GM23338 (cell line): ENCODE measurements at regions not wholly inside any gene's neighbourhood (a gene's known extent, or its start where the extent isn't known, plus 50 kb on each side); places are given as distances from the start of the nearest gene placed in this dataset.

Experiments
- ATAC-seq: fragments of 200-7000 bp; cut with Tn5 transposase; 3 replicates; pipeline ENCODE4 v1.9.1; 2020
- DNase-seq: peaks from one replicate; pipeline ENCODE4 v3.0.0-alpha.2; 2015; ENCODE audit warnings: low spot score
- H2AFZ ChIP-seq: fragments of 200-600 bp; sonication (generic); 2 replicates; pipeline ENCODE4 v1.8.0; 2016; ENCODE audit warnings: antibody characterized with exemption, mild to moderate bottlenecking, moderate library complexity
- H3F3A ChIP-seq: fragments of 200-600 bp; sonication (generic); replicated peaks from 2 replicates; pipeline ENCODE4 v1.8.0; 2017; ENCODE audit warnings: antibody characterized with exemption, mixed run types, low read depth
- H3K27ac ChIP-seq: fragments of 200-600 bp; sonication (generic); 2 replicates; pipeline ENCODE4 v1.6.1; 2016; ENCODE audit warnings: low read depth
- H3K27me3 ChIP-seq: fragments of 200-600 bp; sonication (generic); 2 replicates; pipeline ENCODE4 v1.8.0; 2016; ENCODE audit warnings: mild to moderate bottlenecking, mixed run types, moderate library complexity; ENCODE audit not compliant: insufficient read depth
- H3K36me3 ChIP-seq: fragments of 200-600 bp; sonication (generic); 2 replicates; pipeline ENCODE4 v1.8.0; 2016; ENCODE audit warnings: mild to moderate bottlenecking; ENCODE audit not compliant: insufficient read depth
- H3K4me1 ChIP-seq: fragments of 200-600 bp; sonication (generic); 2 replicates; pipeline ENCODE4 v1.8.0; 2016; ENCODE audit warnings: mild to moderate bottlenecking, moderate library complexity; ENCODE audit not compliant: insufficient read depth
- H3K4me2 ChIP-seq: fragments of 200-600 bp; sonication (generic); 2 replicates; pipeline ENCODE4 v1.7.1; 2017; ENCODE audit warnings: mixed run types
- H3K4me3 ChIP-seq: fragments of 200-600 bp; sonication (generic); 2 replicates; pipeline ENCODE4 v1.6.1; 2016; ENCODE audit warnings: mixed run types
- H3K79me2 ChIP-seq: fragments of 200-600 bp; sonication (generic); replicated peaks from 2 replicates; pipeline ENCODE4 v1.8.0; 2017; ENCODE audit warnings: mild to moderate bottlenecking; ENCODE audit not compliant: insufficient read depth
- H3K9me2 ChIP-seq: fragments of 200-600 bp; sonication (generic); 2 replicates; pipeline ENCODE4 v1.8.0; 2017; ENCODE audit not compliant: insufficient read depth
- H4K20me1 ChIP-seq: fragments of 200-600 bp; sonication (generic); replicated peaks from 2 replicates; pipeline ENCODE4 v1.8.0; 2017; ENCODE audit warnings: mild to moderate bottlenecking; ENCODE audit not compliant: insufficient read depth
- H3K27ac Mint-ChIP-seq: 2 replicates; pipeline ENCODE4 v1.8.0; 2020; ENCODE audit warnings: inconsistent platforms, mild to moderate bottlenecking, moderate library complexity, mixed read lengths
- H3K27me3 Mint-ChIP-seq: 3 replicates; pipeline ENCODE4 v1.8.0; 2022; ENCODE audit warnings: low read depth, mild to moderate bottlenecking, moderate library complexity, mixed read lengths, inconsistent platforms; ENCODE audit not compliant: insufficient read depth, poor library complexity
- H3K36me3 Mint-ChIP-seq: 3 replicates; pipeline ENCODE4 v1.8.0; 2021; ENCODE audit warnings: low read depth, mild to moderate bottlenecking, inconsistent platforms, moderate library complexity, mixed read lengths
- H3K4me1 Mint-ChIP-seq: 3 replicates; pipeline ENCODE4 v1.8.0; 2020; ENCODE audit warnings: mild to moderate bottlenecking, inconsistent platforms, mixed read lengths
- H3K4me3 Mint-ChIP-seq: 3 replicates; pipeline ENCODE4 v1.8.0; 2021; ENCODE audit warnings: moderate library complexity, mild to moderate bottlenecking, inconsistent platforms, mixed read lengths
- H3K9me3 Mint-ChIP-seq: 3 replicates; pipeline ENCODE4 v1.8.0; 2020; ENCODE audit warnings: moderate library complexity, mild to moderate bottlenecking, inconsistent platforms, mixed read lengths
- CREB1 ChIP-seq: fragments of 250-450 bp; sonication (Bioruptor Pico); IDR thresholded peaks from 2 replicates; pipeline ENCODE4 v1.5.0; 2020; ENCODE audit warnings: low read depth, mild to moderate bottlenecking, moderate library complexity
- ETS1 ChIP-seq: IDR thresholded peaks from 2 replicates; pipeline ENCODE4 v1.6.1; 2016; ENCODE audit warnings: antibody characterized with exemption
- EZH2 ChIP-seq: fragments of 200-600 bp; sonication (generic); IDR thresholded peaks from one replicate; pipeline ENCODE4 v1.8.0; 2017; ENCODE audit warnings: antibody characterized with exemption, mild to moderate bottlenecking, low read depth; ENCODE audit not compliant: unreplicated experiment
- EZH2phosphoT487 ChIP-seq: fragments of 200-600 bp; sonication (generic); IDR thresholded peaks from one replicate; pipeline ENCODE4 v1.8.1; 2018; ENCODE audit warnings: antibody characterized with exemption; ENCODE audit not compliant: unreplicated experiment
- NANOG ChIP-seq: IDR thresholded peaks from 2 replicates; pipeline ENCODE4 v1.6.1; 2016; ENCODE audit warnings: antibody characterized with exemption, borderline replicate concordance
- POLR2AphosphoS5 ChIP-seq: IDR thresholded peaks from 2 replicates; pipeline ENCODE4 v1.6.1; 2016; ENCODE audit warnings: antibody characterized with exemption, low read depth
- STAT1 ChIP-seq: IDR thresholded peaks from one replicate; pipeline ENCODE4 v1.6.1; 2016; ENCODE audit warnings: antibody characterized with exemption; ENCODE audit not compliant: unreplicated experiment
- ZNF114 ChIP-seq: fragments of 250-450 bp; sonication (Bioruptor Pico); IDR thresholded peaks from 2 replicates; pipeline ENCODE4 v1.5.0; 2020; ENCODE audit warnings: mild to moderate bottlenecking, moderate library complexity
- ZNF331 ChIP-seq: fragments of 250-450 bp; sonication (Bioruptor Pico); IDR thresholded peaks from 2 replicates; pipeline ENCODE4 v1.5.0; 2020; ENCODE audit warnings: low read depth, mild to moderate bottlenecking, moderate library complexity
- TF ChIP-seq, protein P1 (sequence below): IDR thresholded peaks from one replicate; pipeline ENCODE4 v1.6.1; 2018; ENCODE audit warnings: antibody characterized with exemption; ENCODE audit not compliant: unreplicated experiment
- TF ChIP-seq, protein P2 (sequence below), 2 experiments: fragments of 200-600 bp in 1 of 2; sonication (generic) in 1 of 2; conservative IDR thresholded peaks; 2 replicates each; pipeline versions ENCODE4 v1.5.1 to v1.6.1; 2016 to 2017; ENCODE audit warnings: antibody characterized with exemption in 2 of 2, low read depth in 2 of 2, mild to moderate bottlenecking in 2 of 2, moderate library complexity in 1 of 2
- TF ChIP-seq, protein P3 (sequence below): fragments of 250-450 bp; sonication (Bioruptor Pico); IDR thresholded peaks from 2 replicates; pipeline ENCODE4 v1.5.0; 2020; ENCODE audit warnings: mild to moderate bottlenecking, moderate library complexity

- TF ChIP-seq, protein P1, sequence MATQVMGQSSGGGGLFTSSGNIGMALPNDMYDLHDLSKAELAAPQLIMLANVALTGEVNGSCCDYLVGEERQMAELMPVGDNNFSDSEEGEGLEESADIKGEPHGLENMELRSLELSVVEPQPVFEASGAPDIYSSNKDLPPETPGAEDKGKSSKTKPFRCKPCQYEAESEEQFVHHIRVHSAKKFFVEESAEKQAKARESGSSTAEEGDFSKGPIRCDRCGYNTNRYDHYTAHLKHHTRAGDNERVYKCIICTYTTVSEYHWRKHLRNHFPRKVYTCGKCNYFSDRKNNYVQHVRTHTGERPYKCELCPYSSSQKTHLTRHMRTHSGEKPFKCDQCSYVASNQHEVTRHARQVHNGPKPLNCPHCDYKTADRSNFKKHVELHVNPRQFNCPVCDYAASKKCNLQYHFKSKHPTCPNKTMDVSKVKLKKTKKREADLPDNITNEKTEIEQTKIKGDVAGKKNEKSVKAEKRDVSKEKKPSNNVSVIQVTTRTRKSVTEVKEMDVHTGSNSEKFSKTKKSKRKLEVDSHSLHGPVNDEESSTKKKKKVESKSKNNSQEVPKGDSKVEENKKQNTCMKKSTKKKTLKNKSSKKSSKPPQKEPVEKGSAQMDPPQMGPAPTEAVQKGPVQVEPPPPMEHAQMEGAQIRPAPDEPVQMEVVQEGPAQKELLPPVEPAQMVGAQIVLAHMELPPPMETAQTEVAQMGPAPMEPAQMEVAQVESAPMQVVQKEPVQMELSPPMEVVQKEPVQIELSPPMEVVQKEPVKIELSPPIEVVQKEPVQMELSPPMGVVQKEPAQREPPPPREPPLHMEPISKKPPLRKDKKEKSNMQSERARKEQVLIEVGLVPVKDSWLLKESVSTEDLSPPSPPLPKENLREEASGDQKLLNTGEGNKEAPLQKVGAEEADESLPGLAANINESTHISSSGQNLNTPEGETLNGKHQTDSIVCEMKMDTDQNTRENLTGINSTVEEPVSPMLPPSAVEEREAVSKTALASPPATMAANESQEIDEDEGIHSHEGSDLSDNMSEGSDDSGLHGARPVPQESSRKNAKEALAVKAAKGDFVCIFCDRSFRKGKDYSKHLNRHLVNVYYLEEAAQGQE, result no peak
- TF ChIP-seq POLR2AphosphoS5 (no peak), STAT1 (no peak), EZH2phosphoT487 (no peak), EZH2 (no peak)
Observed at GRCh38 chr3:110869736-110870135, 201.9 kb upstream of the NECTIN3 start (continued).

GRCh38 chr3:110871869-110872268 is 199.7 kb upstream of the NECTIN3 start:
- DNase-seq (no peak), ATAC-seq (no peak)
- Mint-ChIP-seq H3K27ac (no peak overlapping the region), H3K9me3 (peaks cover 22% of the 10 kb centered on the region), H3K4me1 (no peaks in the 10 kb centered on the region), H3K36me3 (peaks cover 19% of the 10 kb centered on the region), H3K4me3 (no peak overlapping the region), H3K27me3 (peaks cover 3% of the 10 kb centered on the region)
- Histone ChIP-seq H2AFZ (no peak overlapping the region), H4K20me1 (no peaks in the 10 kb centered on the region), H3K27ac (no peak overlapping the region), H3K4me3 (no peak overlapping the region), H3K4me2 (no peak overlapping the region), H3K27me3 (no peaks in the 10 kb centered on the region), H3F3A (no peaks in the 10 kb centered on the region), H3K36me3 (no peaks in the 10 kb centered on the region), H3K4me1 (no peaks in the 10 kb centered on the region), H3K79me2 (no peaks in the 10 kb centered on the region), H3K9me2 (0 out of 2 replicates have a peak, but pooled peaks cover 5% of the 10 kb centered on the region)
- TF ChIP-seq STAT1 (no peak), ETS1 (no peak), ZNF114 (CRISPR knock-in tag) (no peak), ZNF331 (CRISPR knock-in tag) (no peak), CREB1 (CRISPR knock-in tag) (no peak), EZH2phosphoT487 (no peak), NANOG (no peak), EZH2 (no peak)
- TF ChIP-seq, protein P2, sequence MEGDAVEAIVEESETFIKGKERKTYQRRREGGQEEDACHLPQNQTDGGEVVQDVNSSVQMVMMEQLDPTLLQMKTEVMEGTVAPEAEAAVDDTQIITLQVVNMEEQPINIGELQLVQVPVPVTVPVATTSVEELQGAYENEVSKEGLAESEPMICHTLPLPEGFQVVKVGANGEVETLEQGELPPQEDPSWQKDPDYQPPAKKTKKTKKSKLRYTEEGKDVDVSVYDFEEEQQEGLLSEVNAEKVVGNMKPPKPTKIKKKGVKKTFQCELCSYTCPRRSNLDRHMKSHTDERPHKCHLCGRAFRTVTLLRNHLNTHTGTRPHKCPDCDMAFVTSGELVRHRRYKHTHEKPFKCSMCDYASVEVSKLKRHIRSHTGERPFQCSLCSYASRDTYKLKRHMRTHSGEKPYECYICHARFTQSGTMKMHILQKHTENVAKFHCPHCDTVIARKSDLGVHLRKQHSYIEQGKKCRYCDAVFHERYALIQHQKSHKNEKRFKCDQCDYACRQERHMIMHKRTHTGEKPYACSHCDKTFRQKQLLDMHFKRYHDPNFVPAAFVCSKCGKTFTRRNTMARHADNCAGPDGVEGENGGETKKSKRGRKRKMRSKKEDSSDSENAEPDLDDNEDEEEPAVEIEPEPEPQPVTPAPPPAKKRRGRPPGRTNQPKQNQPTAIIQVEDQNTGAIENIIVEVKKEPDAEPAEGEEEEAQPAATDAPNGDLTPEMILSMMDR (conservative IDR thresholded peaks at IDR 0.05; ENCODE audit: low read depth in 2 of 2), result no peak
- TF ChIP-seq, protein P3, sequence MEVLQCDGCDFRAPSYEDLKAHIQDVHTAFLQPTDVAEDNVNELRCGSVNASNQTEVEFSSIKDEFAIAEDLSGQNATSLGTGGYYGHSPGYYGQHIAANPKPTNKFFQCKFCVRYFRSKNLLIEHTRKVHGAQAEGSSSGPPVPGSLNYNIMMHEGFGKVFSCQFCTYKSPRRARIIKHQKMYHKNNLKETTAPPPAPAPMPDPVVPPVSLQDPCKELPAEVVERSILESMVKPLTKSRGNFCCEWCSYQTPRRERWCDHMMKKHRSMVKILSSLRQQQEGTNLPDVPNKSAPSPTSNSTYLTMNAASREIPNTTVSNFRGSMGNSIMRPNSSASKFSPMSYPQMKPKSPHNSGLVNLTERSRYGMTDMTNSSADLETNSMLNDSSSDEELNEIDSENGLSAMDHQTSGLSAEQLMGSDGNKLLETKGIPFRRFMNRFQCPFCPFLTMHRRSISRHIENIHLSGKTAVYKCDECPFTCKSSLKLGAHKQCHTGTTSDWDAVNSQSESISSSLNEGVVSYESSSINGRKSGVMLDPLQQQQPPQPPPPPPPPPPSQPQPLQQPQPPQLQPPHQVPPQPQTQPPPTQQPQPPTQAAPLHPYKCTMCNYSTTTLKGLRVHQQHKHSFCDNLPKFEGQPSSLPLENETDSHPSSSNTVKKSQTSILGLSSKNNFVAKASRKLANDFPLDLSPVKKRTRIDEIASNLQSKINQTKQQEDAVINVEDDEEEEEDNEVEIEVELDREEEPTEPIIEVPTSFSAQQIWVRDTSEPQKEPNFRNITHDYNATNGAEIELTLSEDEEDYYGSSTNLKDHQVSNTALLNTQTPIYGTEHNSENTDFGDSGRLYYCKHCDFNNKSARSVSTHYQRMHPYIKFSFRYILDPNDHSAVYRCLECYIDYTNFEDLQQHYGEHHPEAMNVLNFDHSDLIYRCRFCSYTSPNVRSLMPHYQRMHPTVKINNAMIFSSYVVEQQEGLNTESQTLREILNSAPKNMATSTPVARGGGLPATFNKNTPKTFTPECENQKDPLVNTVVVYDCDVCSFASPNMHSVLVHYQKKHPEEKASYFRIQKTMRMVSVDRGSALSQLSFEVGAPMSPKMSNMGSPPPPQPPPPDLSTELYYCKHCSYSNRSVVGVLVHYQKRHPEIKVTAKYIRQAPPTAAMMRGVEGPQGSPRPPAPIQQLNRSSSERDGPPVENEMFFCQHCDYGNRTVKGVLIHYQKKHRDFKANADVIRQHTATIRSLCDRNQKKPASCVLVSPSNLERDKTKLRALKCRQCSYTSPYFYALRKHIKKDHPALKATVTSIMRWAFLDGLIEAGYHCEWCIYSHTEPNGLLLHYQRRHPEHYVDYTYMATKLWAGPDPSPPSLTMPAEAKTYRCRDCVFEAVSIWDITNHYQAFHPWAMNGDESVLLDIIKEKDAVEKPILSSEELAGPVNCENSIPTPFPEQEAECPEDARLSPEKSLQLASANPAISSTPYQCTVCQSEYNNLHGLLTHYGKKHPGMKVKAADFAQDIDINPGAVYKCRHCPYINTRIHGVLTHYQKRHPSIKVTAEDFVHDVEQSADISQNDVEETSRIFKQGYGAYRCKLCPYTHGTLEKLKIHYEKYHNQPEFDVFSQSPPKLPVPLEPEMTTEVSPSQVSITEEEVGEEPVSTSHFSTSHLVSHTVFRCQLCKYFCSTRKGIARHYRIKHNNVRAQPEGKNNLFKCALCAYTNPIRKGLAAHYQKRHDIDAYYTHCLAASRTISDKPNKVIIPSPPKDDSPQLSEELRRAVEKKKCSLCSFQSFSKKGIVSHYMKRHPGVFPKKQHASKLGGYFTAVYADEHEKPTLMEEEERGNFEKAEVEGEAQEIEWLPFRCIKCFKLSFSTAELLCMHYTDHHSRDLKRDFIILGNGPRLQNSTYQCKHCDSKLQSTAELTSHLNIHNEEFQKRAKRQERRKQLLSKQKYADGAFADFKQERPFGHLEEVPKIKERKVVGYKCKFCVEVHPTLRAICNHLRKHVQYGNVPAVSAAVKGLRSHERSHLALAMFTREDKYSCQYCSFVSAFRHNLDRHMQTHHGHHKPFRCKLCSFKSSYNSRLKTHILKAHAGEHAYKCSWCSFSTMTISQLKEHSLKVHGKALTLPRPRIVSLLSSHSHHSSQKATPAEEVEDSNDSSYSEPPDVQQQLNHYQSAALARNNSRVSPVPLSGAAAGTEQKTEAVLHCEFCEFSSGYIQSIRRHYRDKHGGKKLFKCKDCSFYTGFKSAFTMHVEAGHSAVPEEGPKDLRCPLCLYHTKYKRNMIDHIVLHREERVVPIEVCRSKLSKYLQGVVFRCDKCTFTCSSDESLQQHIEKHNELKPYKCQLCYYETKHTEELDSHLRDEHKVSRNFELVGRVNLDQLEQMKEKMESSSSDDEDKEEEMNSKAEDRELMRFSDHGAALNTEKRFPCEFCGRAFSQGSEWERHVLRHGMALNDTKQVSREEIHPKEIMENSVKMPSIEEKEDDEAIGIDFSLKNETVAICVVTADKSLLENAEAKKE, result no peak
